ENCODE measurements at regions not wholly inside any gene's neighbourhood (a gene's known extent, or its start where the extent isn't known, plus 50 kb on each side); places are given as distances from the start of the nearest gene placed in this dataset.

DNA sequence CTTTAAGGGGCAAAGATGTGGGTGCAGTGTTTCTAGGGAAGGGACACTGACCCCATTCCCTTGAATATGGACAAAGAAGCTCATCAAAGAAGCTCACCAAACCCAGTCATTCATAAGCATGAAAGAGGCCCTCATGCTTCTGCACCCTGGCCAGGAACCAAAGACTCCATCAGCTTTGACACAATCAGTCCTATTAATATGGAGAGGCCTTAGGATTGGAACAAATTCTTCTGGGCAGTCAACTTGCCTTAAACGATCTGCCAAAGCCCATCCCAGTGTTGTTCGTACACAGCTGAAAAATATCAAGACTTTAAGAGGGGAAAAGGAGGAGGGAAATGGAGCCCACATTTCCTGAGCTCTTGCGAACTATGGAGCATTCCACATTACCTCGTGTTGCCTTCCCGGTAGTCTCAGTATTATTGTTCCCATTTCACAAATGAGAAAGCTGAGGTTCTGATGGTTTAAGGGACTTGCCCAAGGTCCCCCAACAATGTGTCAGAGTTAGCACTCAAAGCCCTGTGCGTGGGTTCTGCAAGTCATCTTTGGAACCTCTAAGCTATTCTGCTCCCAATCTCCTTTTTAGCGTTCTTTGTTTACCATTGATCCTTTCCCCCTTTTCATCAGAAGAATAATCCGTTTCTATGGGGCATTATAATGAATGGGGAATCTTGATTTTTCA is 161.9 kb downstream of the ZBTB18 start:
- TF ChIP-seq, protein P1, sequence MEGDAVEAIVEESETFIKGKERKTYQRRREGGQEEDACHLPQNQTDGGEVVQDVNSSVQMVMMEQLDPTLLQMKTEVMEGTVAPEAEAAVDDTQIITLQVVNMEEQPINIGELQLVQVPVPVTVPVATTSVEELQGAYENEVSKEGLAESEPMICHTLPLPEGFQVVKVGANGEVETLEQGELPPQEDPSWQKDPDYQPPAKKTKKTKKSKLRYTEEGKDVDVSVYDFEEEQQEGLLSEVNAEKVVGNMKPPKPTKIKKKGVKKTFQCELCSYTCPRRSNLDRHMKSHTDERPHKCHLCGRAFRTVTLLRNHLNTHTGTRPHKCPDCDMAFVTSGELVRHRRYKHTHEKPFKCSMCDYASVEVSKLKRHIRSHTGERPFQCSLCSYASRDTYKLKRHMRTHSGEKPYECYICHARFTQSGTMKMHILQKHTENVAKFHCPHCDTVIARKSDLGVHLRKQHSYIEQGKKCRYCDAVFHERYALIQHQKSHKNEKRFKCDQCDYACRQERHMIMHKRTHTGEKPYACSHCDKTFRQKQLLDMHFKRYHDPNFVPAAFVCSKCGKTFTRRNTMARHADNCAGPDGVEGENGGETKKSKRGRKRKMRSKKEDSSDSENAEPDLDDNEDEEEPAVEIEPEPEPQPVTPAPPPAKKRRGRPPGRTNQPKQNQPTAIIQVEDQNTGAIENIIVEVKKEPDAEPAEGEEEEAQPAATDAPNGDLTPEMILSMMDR (IDR thresholded peaks at IDR 0.05; ENCODE audit: borderline replicate concordance, control extremely low read depth, extremely low read depth, insufficient read depth, missing control alignments), result no peak
- in situ Hi-C loops (cut with MboI; ENCODE audit: low sequenced_read_pairs, unreplicated experiment), result no loop called here
- no peak for DNase-seq (ENCODE audit: low spot score)

DNA sequence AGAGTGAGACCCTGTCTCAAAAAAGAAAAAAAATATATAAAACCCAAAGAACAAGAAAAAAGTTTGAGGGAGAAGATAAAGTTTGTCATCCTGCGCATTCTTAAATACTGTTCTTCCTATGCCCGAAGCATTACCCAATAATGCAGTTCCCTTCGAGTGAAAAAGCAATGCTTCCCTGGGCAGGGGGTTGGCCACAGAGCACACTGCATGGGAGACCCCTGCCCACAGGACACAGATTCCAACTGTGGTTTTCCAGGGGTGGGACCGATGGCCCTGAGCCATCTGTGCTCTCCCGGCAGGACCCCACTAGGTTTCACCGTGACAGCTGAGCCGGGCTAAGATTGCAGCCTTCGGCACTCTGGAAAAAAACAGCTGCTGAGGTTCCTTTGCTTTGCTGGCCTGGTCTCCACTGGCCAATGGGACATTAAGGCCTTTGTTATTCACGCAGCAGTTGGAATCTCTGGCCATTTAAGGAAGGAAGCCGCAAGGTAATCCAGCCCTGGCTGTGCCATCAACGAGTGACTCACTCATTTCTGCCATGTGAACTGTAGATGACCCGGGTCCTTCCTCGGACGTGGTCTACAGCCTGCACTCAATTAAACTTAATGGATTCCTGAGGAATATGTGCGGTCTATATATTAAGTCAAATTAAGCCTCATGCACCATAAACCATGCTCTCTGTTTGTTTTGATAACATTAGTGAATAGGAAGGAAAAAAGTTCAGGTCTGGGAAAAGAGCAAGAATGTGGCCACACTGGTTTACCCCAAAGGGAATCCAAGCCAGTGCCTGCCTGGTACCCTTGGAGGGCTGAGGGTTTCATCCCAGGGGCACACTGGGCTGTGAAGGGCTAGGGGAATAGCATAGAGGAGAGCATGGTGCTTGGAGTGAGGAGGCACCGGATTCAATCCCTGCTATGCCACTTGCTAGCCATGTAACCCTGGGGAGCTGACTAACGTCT is 163.2 kb downstream of the ZBTB18 start:
- no peak for DNase-seq (ENCODE audit: low spot score)

DNA sequence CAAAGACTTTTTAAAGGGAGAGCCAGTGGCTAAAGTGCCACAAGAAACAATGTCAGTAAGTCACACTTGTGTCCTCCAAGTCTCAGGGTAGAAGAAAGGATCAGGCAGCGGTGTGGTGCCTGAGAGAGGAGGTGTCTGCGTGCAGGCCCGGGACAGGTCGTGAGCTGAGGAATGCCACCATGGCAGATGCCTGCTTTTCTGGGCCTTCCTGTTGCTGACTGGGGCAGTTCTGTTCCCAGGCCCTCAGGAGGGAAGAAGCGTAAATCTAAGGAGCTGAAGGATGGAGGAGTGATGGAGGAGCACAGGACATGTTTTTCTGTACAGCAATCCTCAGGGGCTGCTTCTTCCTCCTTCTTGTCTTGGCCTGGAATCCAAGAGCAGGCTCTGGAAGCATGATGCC is 165.8 kb downstream of the ZBTB18 start:
- no peak for DNase-seq (ENCODE audit: low spot score)
- in situ Hi-C loops (cut with MboI; ENCODE audit: low sequenced_read_pairs, unreplicated experiment), result no loop called here
- TF ChIP-seq, protein P1 (IDR thresholded peaks at IDR 0.05; ENCODE audit: borderline replicate concordance, control extremely low read depth, extremely low read depth, insufficient read depth, missing control alignments), result no peak

More for the DNA sequence above, 163.2 kb downstream of the ZBTB18 start:
- in situ Hi-C loops (cut with MboI; ENCODE audit: low sequenced_read_pairs, unreplicated experiment), result no loop called here
- TF ChIP-seq, protein P1 (IDR thresholded peaks at IDR 0.05; ENCODE audit: borderline replicate concordance, control extremely low read depth, extremely low read depth, insufficient read depth, missing control alignments), result no peak

DNA sequence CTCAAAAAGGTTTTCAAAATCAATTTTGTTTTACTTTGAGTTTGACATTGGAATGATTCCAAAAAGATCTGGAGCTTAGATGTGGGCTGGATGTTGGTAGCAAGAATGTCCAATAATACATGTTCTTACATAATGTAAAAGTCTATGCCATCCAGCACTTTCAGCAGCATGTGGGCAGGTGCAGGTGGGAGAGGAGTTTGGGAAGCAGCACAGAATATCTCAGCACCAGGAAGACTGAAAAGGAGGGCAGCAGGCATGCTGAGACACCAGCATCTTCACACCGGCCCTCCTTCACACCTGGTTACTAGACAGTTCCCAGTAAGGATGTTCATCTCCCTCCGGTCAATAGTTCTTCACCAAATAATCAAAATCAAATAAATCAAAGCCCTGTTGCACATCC is 166.6 kb downstream of the ZBTB18 start:
- TF ChIP-seq, protein P1 (IDR thresholded peaks at IDR 0.05; ENCODE audit: borderline replicate concordance, control extremely low read depth, extremely low read depth, insufficient read depth, missing control alignments), result no peak
- no peak for DNase-seq (ENCODE audit: low spot score)
- in situ Hi-C loops (cut with MboI; ENCODE audit: low sequenced_read_pairs, unreplicated experiment), result no loop called here

DNA sequence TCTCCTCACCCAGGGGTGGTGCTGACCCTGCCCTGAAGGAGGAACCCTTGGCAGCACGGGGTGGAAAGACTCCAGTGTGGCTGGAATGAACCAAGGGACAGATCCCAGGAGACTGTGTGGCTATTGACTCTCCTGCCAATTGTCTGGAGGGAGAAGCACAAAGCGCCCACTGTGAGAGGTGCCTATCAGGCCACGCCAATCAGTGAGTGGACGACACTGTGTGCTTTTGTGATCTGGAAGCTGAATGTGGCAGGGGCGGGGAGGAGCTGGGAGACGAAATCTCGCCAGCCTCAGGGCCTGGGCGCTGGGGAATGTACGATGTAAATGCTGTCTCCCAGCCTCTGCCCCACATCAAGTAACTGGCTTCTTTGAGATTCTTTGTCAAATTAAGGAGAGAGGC is 167.1 kb downstream of the ZBTB18 start:
- no peak for DNase-seq (ENCODE audit: low spot score)
- in situ Hi-C loops (cut with MboI; ENCODE audit: low sequenced_read_pairs, unreplicated experiment), result no loop called here
- TF ChIP-seq, protein P1 (IDR thresholded peaks at IDR 0.05; ENCODE audit: borderline replicate concordance, control extremely low read depth, extremely low read depth, insufficient read depth, missing control alignments), result no peak

DNA sequence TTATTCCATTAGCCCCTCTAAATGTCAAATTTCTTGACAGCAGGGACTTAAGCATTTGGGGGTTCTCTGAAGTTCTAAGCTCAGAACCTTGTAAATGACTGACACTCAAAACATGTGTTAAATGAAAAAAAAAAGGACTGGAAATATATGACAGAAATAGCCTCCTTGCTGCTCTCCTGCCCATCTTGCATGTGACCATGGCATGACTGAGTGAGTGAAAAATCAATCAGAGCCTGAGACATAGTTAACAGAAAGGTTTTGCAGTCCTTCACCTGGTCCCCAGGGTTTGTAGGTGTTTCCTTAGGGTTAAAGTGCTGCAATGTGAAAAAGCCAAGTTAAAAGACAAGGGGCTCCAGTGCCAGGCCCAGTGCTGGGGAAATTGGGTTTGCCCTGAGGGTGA is 168.1 kb downstream of the ZBTB18 start:
- TF ChIP-seq, protein P1 (IDR thresholded peaks at IDR 0.05; ENCODE audit: borderline replicate concordance, control extremely low read depth, extremely low read depth, insufficient read depth, missing control alignments), result no peak
- in situ Hi-C loops (cut with MboI; ENCODE audit: low sequenced_read_pairs, unreplicated experiment), result no loop called here

More for the DNA sequence above, 168.1 kb downstream of the ZBTB18 start:
- DNase-seq (ENCODE audit: low spot score), result no peak
